SK-N-SH treated with all-trans-retinoic acid at 6 μM for 48 hours (cell line): ENCODE measurements at regions not wholly inside any gene's neighbourhood (a gene's known extent, or its start where the extent isn't known, plus 50 kb on each side); places are given as distances from the start of the nearest gene placed in this dataset.
A peak's percentile ranks its signal among the peaks of the same experiment; 100 is the strongest.

Experiments
- ATAC-seq: fragments of 200-7000 bp; cut with Tn5 transposase; 3 replicates; pipeline ENCODE4 v1.9.1; 2020; ENCODE audit warnings: mild to moderate bottlenecking, moderate library complexity
- ARNTL ChIP-seq: fragments of 450-650 bp; formaldehyde crosslinking; IDR thresholded peaks from 2 replicates; pipeline ENCODE4 v1.5.0; 2020; ENCODE audit warnings: low read depth, mild to moderate bottlenecking, moderate library complexity, borderline replicate concordance
- CREB5 ChIP-seq: fragments of 250-450 bp; sonication (Bioruptor Pico); IDR thresholded peaks from 2 replicates; pipeline ENCODE4 v1.5.1; 2020; ENCODE audit warnings: low read depth, mild to moderate bottlenecking, moderate library complexity
- CSDC2 ChIP-seq: fragments of 250-450 bp; sonication (Bioruptor Pico); IDR thresholded peaks from 2 replicates; pipeline ENCODE4 v1.5.0; 2020; ENCODE audit warnings: mild to moderate bottlenecking, moderate library complexity
- CSRNP3 ChIP-seq: fragments of 250-450 bp; sonication (Bioruptor Pico); IDR thresholded peaks from 2 replicates; pipeline ENCODE4 v1.5.1; 2021; ENCODE audit warnings: mild to moderate bottlenecking, moderate library complexity
- ESRRG ChIP-seq: fragments of 250-450 bp; sonication (Bioruptor Pico); IDR thresholded peaks from 2 replicates; pipeline ENCODE4 v1.6.1; 2021; ENCODE audit warnings: mild to moderate bottlenecking
- GLIS3 ChIP-seq: fragments of 250-450 bp; sonication (Bioruptor Pico); IDR thresholded peaks from 2 replicates; pipeline ENCODE4 v1.5.0; 2020; ENCODE audit warnings: mild to moderate bottlenecking, moderate library complexity
- ISL1 ChIP-seq: fragments of 250-450 bp; sonication (Bioruptor Pico); IDR thresholded peaks from 2 replicates; pipeline ENCODE4 v2.1.2; 2022; ENCODE audit warnings: mild to moderate bottlenecking, moderate library complexity
- OSR1 ChIP-seq: fragments of 250-450 bp; sonication (Bioruptor Pico); IDR thresholded peaks from 2 replicates; pipeline ENCODE4 v1.8.0; 2022; ENCODE audit warnings: moderate library complexity, mild to moderate bottlenecking, inconsistent platforms
- PATZ1 ChIP-seq: fragments of 250-450 bp; sonication (Bioruptor Pico); IDR thresholded peaks from 2 replicates; pipeline ENCODE4 v1.8.0; 2020; ENCODE audit warnings: mild to moderate bottlenecking, moderate library complexity, borderline replicate concordance
- POU6F1 ChIP-seq: fragments of 250-450 bp; sonication (Bioruptor Pico); IDR thresholded peaks from 2 replicates; pipeline ENCODE4 v1.8.0; 2021; ENCODE audit warnings: low read depth, mild to moderate bottlenecking, moderate library complexity, borderline replicate concordance
- PPARA ChIP-seq: fragments of 250-450 bp; sonication (Bioruptor Pico); IDR thresholded peaks from 2 replicates; pipeline ENCODE4 v1.5.0; 2020; ENCODE audit warnings: mild to moderate bottlenecking, borderline replicate concordance
- RARB ChIP-seq: fragments of 250-450 bp; sonication (Bioruptor Pico); IDR thresholded peaks from 2 replicates; pipeline ENCODE4 v1.8.0; 2021; ENCODE audit warnings: mild to moderate bottlenecking, moderate library complexity
- SNAI2 ChIP-seq: fragments of 250-450 bp; sonication (Bioruptor Pico); IDR thresholded peaks from 2 replicates; pipeline ENCODE4 v1.5.0; 2020; ENCODE audit warnings: mild to moderate bottlenecking, moderate library complexity
- TCF4 ChIP-seq: fragments of 250-450 bp; sonication (Bioruptor Pico); IDR thresholded peaks from 2 replicates; pipeline ENCODE4 v1.8.0; 2021; ENCODE audit warnings: mild to moderate bottlenecking, moderate library complexity, borderline replicate concordance
- TOX ChIP-seq: fragments of 250-450 bp; sonication (Bioruptor Pico); IDR thresholded peaks from 2 replicates; pipeline ENCODE4 v1.8.0; 2021; ENCODE audit warnings: mild to moderate bottlenecking, moderate library complexity, borderline replicate concordance
- TSHZ2 ChIP-seq: fragments of 250-450 bp; sonication (Bioruptor Pico); IDR thresholded peaks from 2 replicates; pipeline ENCODE4 v1.5.0; 2020; ENCODE audit warnings: mild to moderate bottlenecking, moderate library complexity
- ZC3H10 ChIP-seq: fragments of 250-450 bp; sonication (Bioruptor Pico); IDR thresholded peaks from 2 replicates; pipeline ENCODE4 v1.5.1; 2021; ENCODE audit warnings: mild to moderate bottlenecking, moderate library complexity
- ZFP3 ChIP-seq: fragments of 250-450 bp; sonication (Bioruptor Pico); IDR thresholded peaks from 2 replicates; pipeline ENCODE4 v1.5.0; 2020; ENCODE audit warnings: mild to moderate bottlenecking, moderate library complexity
- ZNF565 ChIP-seq: fragments of 450-650 bp; formaldehyde crosslinking; conservative IDR thresholded peaks from 2 replicates; pipeline ENCODE4 v1.5.0; 2020; ENCODE audit warnings: low read depth, mild to moderate bottlenecking, moderate library complexity
- ZNF70 ChIP-seq: fragments of 450-650 bp; formaldehyde crosslinking; IDR thresholded peaks from 2 replicates; pipeline ENCODE4 v1.5.0; 2020; ENCODE audit warnings: mild to moderate bottlenecking, moderate library complexity
- ZNF8 ChIP-seq: fragments of 450-650 bp; formaldehyde crosslinking; IDR thresholded peaks from 2 replicates; pipeline ENCODE4 v1.5.0; 2020; ENCODE audit warnings: mild to moderate bottlenecking, moderate library complexity

- ATAC-seq, result peak; percentile 13
- TF ChIP-seq CREB5 (CRISPR knock-in tag) (no peak), ESRRG (CRISPR knock-in tag) (no peak), TOX (CRISPR knock-in tag) (no peak), ZFP3 (CRISPR knock-in tag) (no peak), RARB (CRISPR knock-in tag) (no peak), OSR1 (CRISPR knock-in tag) (no peak), CSDC2 (CRISPR knock-in tag) (no peak)
Measured at GRCh38 chrX:69285401-69285877, 120.2 kb upstream of the PJA1 start.

GRCh38 chrX:69284491-69284890 lies 119.2 kb upstream of the PJA1 start:
- ATAC-seq, result no peak
- TF ChIP-seq TSHZ2 (CRISPR knock-in tag) (no peak), CSRNP3 (CRISPR knock-in tag) (no peak), ARNTL (CRISPR knock-in tag) (no peak), ZNF565 (CRISPR knock-in tag) (no peak), ZNF70 (no peak), POU6F1 (CRISPR knock-in tag) (no peak)

GRCh38 chrX:69282893-69283690 lies 117.8 kb upstream of the PJA1 start:
- ATAC-seq, result no peak

More at GRCh38 chrX:69282893-69283690, 117.8 kb upstream of the PJA1 start:
- TF ChIP-seq ZC3H10 (CRISPR knock-in tag) (no peak), CSDC2 (CRISPR knock-in tag) (no peak), GLIS3 (no peak), PPARA (no peak), TOX (CRISPR knock-in tag) (no peak), ISL1 (CRISPR knock-in tag) (no peak), ESRRG (CRISPR knock-in tag) (no peak), ZNF70 (no peak), ZFP3 (CRISPR knock-in tag) (no peak), SNAI2 (CRISPR knock-in tag) (no peak), OSR1 (CRISPR knock-in tag) (no peak), PATZ1 (CRISPR knock-in tag) (no peak), ARNTL (CRISPR knock-in tag) (no peak), TCF4 (CRISPR knock-in tag) (no peak), CSRNP3 (CRISPR knock-in tag) (no peak), ZNF8 (CRISPR knock-in tag) (no peak), RARB (CRISPR knock-in tag) (no peak), POU6F1 (CRISPR knock-in tag) (no peak)
